ENCODE measurements at regions not wholly inside any gene's neighbourhood (a gene's known extent, or its start where the extent isn't known, plus 50 kb on each side); places are given as distances from the start of the nearest gene placed in this dataset.
"Not testable (repeated sequence)": the region's sequence is repeated elsewhere in the genome, so short reads cannot be mapped to it uniquely, and the experiment has no call there.

- Histone ChIP-seq H3K4me1 (ENCODE audit: insufficient read depth, low read length) (no peaks in the 10 kb centered on the region), H3K4me3 (ENCODE audit: low read length) (no peak overlapping the region), H3K36me3 (ENCODE audit: insufficient read depth, low read length) (no peaks in the 10 kb centered on the region), H3K27ac (ENCODE audit: low read depth, low read length) (no peak overlapping the region), H3K27me3 (ENCODE audit: insufficient read depth, low read length, poor library complexity, severe bottlenecking) (no peaks in the 10 kb centered on the region), H3K9me3 (ENCODE audit: low read length) (no peaks in the 10 kb centered on the region)
- no peaks in the 10 kb centered on the region for H3K27me3 Mint-ChIP-seq
- H3K4me3 Mint-ChIP-seq: no peak overlapping the region
- H3K4me1 Mint-ChIP-seq: peaks cover under 1 to 2% (median 2%) of the 10 kb centered on the region in 3 donors
- no peaks in the 10 kb centered on the region for H3K9me3 Mint-ChIP-seq
- H3K27ac Mint-ChIP-seq: no peak overlapping the region
- peaks cover 0 to 2% (median 2%) of the 10 kb centered on the region in 3 donors for H3K36me3 Mint-ChIP-seq
- ChIA-PET CTCF (interaction anchor here (0.5 kb wide), 1 partner anchor 652 kb away, joined by 3 read pairs; no protein-coding TSS in a partner anchor), POLR2A (no interaction called here)
- DNase-seq: no peak
Observed at GRCh38 chrX:136941396-136942337, 61.1 kb upstream of the RBMX start.

- peaks cover 0 to 1% (median 0%) of the 10 kb centered on the region in 3 donors for H3K36me3 Mint-ChIP-seq
- no peaks in the 10 kb centered on the region for H3K9me3 Mint-ChIP-seq
- H3K27me3 Mint-ChIP-seq: peaks cover 0 to 1% of the 10 kb centered on the region in 2 donors
- POLR2A ChIA-PET: no interaction called here
- Histone ChIP-seq H3K36me3 (ENCODE audit: insufficient read depth, low read length) (no peaks in the 10 kb centered on the region), H3K27me3 (ENCODE audit: insufficient read depth, low read length, poor library complexity, severe bottlenecking) (no peaks in the 10 kb centered on the region), H3K9me3 (ENCODE audit: low read length) (no peaks in the 10 kb centered on the region), H3K4me1 (ENCODE audit: insufficient read depth, low read length) (no peaks in the 10 kb centered on the region), H3K27ac (ENCODE audit: low read depth, low read length) (no peak overlapping the region), H3K4me3 (ENCODE audit: low read length) (no peak overlapping the region)
- DNase-seq: no peak
- CTCF ChIA-PET: no interaction called here
- H3K4me1 Mint-ChIP-seq: peaks cover 12 to 23% (median 20%) of the 10 kb centered on the region in 3 donors
- H3K27ac Mint-ChIP-seq: peak overlapping the region in 7 of 8 donors; percentile 62 to 91 (median 80)
- H3K4me3 Mint-ChIP-seq: peak overlapping the region; percentile 58 to 81 (median 78)
Observed at GRCh38 chrX:136936183-136936549, 55.6 kb upstream of the RBMX start.

GRCh38 chrX:136935533-136936182, 55.1 kb upstream of the RBMX start:
- H3K9me3 Mint-ChIP-seq; POLR2A ChIA-PET; H3K4me1 ChIP-seq (ENCODE audit: insufficient read depth, low read length); H3K27me3 ChIP-seq (ENCODE audit: insufficient read depth, low read length, poor library complexity, severe bottlenecking); H3K36me3 Mint-ChIP-seq; H3K4me3 ChIP-seq (ENCODE audit: low read length); H3K36me3 ChIP-seq (ENCODE audit: insufficient read depth, low read length); H3K27ac ChIP-seq (ENCODE audit: low read depth, low read length); CTCF ChIA-PET; H3K27me3 Mint-ChIP-seq; H3K9me3 ChIP-seq (ENCODE audit: low read length): not testable (repeated sequence)
- peak in 1 of 5 donors; percentile 32 for DNase-seq
- Mint-ChIP-seq H3K4me3 (peak overlapping the region; percentile 58 to 81 (median 78)), H3K27ac (peak overlapping the region; percentile 43 to 91 (median 76)), H3K4me1 (peaks cover 12 to 23% (median 20%) of the 10 kb centered on the region in 3 donors)

- H3K9me3 Mint-ChIP-seq; H3K36me3 Mint-ChIP-seq; POLR2A ChIA-PET; H3K27me3 ChIP-seq (ENCODE audit: insufficient read depth, low read length, poor library complexity, severe bottlenecking); H3K27me3 Mint-ChIP-seq; H3K4me1 ChIP-seq (ENCODE audit: insufficient read depth, low read length); DNase-seq; H3K4me3 ChIP-seq (ENCODE audit: low read length); CTCF ChIA-PET; H3K27ac ChIP-seq (ENCODE audit: low read depth, low read length); H3K36me3 ChIP-seq (ENCODE audit: insufficient read depth, low read length); H3K9me3 ChIP-seq (ENCODE audit: low read length): not testable (repeated sequence)
- H3K27ac Mint-ChIP-seq: peak overlapping the region in 7 of 8 donors; percentile 47 to 91 (median 62)
- peak overlapping the region in 3 of 7 donors; percentile 47 to 78 (median 56) for H3K4me3 Mint-ChIP-seq
- peaks cover 12 to 23% (median 20%) of the 10 kb centered on the region in 3 donors for H3K4me1 Mint-ChIP-seq
Observed at GRCh38 chrX:136934652-136935051, 54.1 kb upstream of the RBMX start.

GRCh38 chrX:136933611-136934145, 53.2 kb upstream of the RBMX start:
- CTCF ChIA-PET: no interaction called here

GRCh38 chrX:136931661-136932060, 51.1 kb upstream of the RBMX start:
- H3K4me3 ChIP-seq (ENCODE audit: low read length): no peak overlapping the region
- POLR2A ChIA-PET: no interaction called here
- peaks cover 0 to 1% (median 0%) of the 10 kb centered on the region in 3 donors for H3K36me3 Mint-ChIP-seq
- no peaks in the 10 kb centered on the region for H3K4me1 ChIP-seq (ENCODE audit: insufficient read depth, low read length)
- peaks cover 11 to 21% (median 18%) of the 10 kb centered on the region in 3 donors for H3K4me1 Mint-ChIP-seq
- H3K27me3 ChIP-seq (ENCODE audit: insufficient read depth, low read length, poor library complexity, severe bottlenecking): no peaks in the 10 kb centered on the region
- no peak overlapping the region for H3K4me3 Mint-ChIP-seq
- DNase-seq: no peak
- peaks cover 0 to 4% of the 10 kb centered on the region in 2 donors for H3K27me3 Mint-ChIP-seq
- no peaks in the 10 kb centered on the region for H3K36me3 ChIP-seq (ENCODE audit: insufficient read depth, low read length)
- CTCF ChIA-PET: no interaction called here
- H3K27ac Mint-ChIP-seq: no peak overlapping the region
- H3K9me3 ChIP-seq (ENCODE audit: low read length): no peaks in the 10 kb centered on the region
- no peak overlapping the region for H3K27ac ChIP-seq (ENCODE audit: low read depth, low read length)
- H3K9me3 Mint-ChIP-seq: peaks cover 0 to 1% (median 0%) of the 10 kb centered on the region in 5 donors

More at GRCh38 chrX:136933611-136934145, 53.2 kb upstream of the RBMX start:
- H3K27ac Mint-ChIP-seq: no peak overlapping the region
- H3K4me3 Mint-ChIP-seq: no peak overlapping the region
- H3K27me3 ChIP-seq (ENCODE audit: insufficient read depth, low read length, poor library complexity, severe bottlenecking): no peaks in the 10 kb centered on the region
- H3K27ac ChIP-seq (ENCODE audit: low read depth, low read length): no peak overlapping the region
- peaks cover 0 to 1% (median 0%) of the 10 kb centered on the region in 3 donors for H3K36me3 Mint-ChIP-seq
- H3K27me3 Mint-ChIP-seq: peaks cover 0 to 3% of the 10 kb centered on the region in 2 donors
- no peaks in the 10 kb centered on the region for H3K9me3 ChIP-seq (ENCODE audit: low read length)
- DNase-seq: no peak
- POLR2A ChIA-PET: interaction anchor here (0.6 kb wide), 1 partner anchor 19 kb away, joined by 3 read pairs; no protein-coding TSS in a partner anchor
- H3K9me3 Mint-ChIP-seq: no peaks in the 10 kb centered on the region
- no peaks in the 10 kb centered on the region for H3K36me3 ChIP-seq (ENCODE audit: insufficient read depth, low read length)
- H3K4me1 Mint-ChIP-seq: peaks cover 12 to 23% (median 20%) of the 10 kb centered on the region in 3 donors
- H3K4me1 ChIP-seq (ENCODE audit: insufficient read depth, low read length): no peaks in the 10 kb centered on the region
- H3K4me3 ChIP-seq (ENCODE audit: low read length): no peak overlapping the region

Measured in CD8-positive, alpha-beta memory T cell (primary cell).